Hindlimb muscle (tissue), 1 donor: ENCODE measurements at regions not wholly inside any gene's neighbourhood (a gene's known extent, or its start where the extent isn't known, plus 50 kb on each side); places are given as distances from the start of the nearest gene placed in this dataset.
"Not testable (repeated sequence)": the region's sequence is repeated elsewhere in the genome, so short reads cannot be mapped to it uniquely, and the experiment has no call there.

Source experiments
- DNase-seq: peaks from one replicate; pipeline ENCODE4 v3.0.0-alpha.2; 2013

- peak; percentile 4 for DNase-seq
These were observed 108.2 kb downstream of the SPATA31A1 start for GRCh38 chr9:39463696-39464095.

GRCh38 chr9:39464122-39464777 lies 108.8 kb downstream of the SPATA31A1 start:
- DNase-seq: peak; percentile 86

DNA sequence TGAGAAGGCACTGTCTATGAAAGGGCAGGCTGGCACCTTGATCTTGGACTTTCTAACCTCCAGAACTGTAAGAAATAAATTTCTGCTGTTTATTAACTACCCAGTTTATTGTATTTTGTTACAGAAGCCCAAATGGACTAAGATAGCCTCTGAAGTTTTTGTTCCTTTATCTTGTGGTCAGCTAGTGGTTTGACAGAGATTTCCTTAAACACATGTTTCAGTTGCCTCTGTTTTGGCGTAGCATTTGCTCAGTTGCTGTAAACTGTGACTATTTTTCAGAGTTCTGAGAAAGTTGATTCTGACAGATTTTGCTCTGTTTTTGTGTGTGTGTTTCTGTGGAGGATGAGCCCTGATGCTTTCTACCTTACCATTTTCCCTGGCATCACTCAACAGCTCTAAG lies 119.0 kb downstream of the SPATA31A1 start:
- DNase-seq: not testable (repeated sequence)

GRCh38 chr9:39483073-39483472 lies 127.6 kb downstream of the SPATA31A1 start:
- not testable (repeated sequence) for DNase-seq

- DNase-seq: not testable (repeated sequence)
These were observed 128.4 kb downstream of the SPATA31A1 start for GRCh38 chr9:39483880-39484279.

DNA sequence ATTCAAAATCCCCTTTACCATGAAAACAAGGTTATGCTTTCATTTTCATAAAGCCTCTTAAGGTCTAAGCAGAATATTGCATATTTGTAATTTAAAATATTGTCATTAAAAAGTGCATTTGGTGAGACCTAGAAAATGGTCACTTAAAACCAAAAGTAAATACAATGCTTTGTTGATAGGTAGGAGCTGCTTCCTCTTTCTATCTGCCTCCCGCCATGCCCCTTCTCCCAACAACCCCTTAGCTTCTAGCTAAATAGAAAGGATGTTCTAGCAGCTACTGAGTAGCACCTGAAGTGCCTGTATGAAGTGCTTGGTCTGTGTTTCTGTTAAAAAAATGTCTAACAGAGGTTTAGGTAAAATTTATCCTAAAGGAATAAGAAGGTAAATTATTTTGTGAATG lies 128.8 kb downstream of the SPATA31A1 start:
- not testable (repeated sequence) for DNase-seq

- DNase-seq: not testable (repeated sequence)
These were observed 132.0 kb downstream of the SPATA31A1 start for GRCh38 chr9:39487477-39487876.

DNA sequence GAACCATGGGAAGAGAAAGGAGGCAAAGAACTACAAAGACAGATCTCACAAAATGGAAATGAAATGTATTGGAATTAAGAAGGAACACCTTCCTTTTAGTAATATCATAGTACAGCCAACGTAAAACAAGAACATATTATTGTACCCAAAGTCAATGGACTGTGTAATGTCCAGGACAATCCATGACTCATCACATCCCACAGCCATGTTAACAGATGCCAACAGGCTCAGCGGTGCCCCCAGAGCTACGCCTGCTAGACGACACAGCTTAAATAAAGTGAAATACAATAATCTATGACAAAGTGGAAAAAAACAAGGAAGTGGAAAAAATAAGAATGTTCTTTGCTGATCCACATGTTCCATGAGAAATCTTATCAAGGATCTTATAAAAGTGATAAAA lies 140.8 kb downstream of the SPATA31A1 start:
- DNase-seq: not testable (repeated sequence)

DNA sequence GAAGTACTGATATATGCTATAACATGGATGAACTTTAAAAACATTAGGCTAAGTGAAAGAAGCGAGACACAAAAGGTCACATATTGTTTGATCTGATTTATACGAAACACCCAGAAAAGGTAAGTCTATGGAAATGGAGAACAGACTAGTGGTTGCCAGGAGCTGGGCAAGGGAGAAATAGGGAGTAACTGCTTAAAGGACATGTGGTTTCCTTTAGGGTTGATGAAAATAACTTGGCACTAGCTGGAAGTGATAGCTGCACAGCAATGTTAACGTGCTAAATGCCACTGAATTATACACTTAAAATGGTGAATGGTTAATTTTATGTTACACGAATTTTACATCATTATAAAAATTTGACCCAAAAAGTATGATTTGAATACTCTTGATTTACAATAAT lies 147.7 kb downstream of the SPATA31A1 start:
- not testable (repeated sequence) for DNase-seq

- not testable (repeated sequence) for DNase-seq
These were observed 172.0 kb downstream of the SPATA31A1 start for GRCh38 chr9:39527387-39528029.

DNA sequence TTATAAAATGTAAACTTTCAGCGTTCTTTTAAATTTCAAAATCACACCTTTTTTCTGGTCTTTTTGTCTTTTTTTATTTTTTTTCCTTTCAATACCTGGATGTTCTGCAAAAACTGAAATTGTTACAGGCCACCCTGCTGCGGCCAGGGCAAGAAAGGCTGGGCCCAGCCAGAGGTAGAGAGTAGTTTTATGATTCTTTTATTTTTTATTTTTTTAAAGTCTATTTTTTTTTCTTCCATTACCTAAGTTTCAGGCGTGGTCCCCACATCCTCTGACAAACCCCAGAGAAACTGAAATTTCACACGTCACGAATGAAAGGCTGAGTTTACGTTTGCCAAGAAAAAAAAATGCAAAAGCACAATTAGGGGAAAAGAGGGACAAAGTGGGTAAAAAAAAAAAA lies 177.1 kb downstream of the SPATA31A1 start:
- not testable (repeated sequence) for DNase-seq

DNA sequence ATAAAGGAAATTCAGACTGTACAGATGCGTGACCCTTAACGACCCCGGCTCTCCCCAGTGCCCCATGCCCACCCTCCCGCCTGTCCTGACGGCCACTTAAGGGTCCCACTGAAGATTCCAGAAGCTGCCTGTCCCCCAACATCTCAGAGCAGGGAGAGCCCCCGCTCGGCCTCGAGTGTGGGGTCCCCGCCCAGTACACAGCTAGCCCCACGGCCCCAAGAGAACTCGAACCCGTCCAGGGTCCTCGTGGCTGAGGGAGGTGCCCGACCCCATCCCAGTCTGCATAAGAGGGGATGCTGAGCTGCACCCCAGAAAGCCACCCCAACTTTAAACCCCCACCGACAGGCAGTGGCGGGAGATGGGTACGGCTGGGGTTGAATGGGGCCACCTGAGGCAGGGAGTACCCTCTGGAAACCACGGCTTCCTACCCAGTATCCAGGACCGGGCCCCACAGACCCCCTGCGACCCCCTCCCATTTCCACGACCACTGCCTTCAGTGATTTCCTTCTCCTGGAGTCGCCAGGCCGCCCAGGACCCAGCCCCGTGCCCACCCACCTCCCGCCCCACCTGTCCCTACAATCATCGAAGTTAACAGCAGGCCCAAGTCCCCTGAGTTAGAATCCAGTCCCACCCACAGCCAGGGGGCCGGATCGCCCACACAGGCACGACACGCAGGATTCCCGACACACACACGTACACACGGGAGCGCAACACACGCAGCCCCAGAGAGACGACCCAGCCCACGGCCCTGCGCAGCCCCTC lies 177.7 kb downstream of the SPATA31A1 start:
- DNase-seq: not testable (repeated sequence)

DNA sequence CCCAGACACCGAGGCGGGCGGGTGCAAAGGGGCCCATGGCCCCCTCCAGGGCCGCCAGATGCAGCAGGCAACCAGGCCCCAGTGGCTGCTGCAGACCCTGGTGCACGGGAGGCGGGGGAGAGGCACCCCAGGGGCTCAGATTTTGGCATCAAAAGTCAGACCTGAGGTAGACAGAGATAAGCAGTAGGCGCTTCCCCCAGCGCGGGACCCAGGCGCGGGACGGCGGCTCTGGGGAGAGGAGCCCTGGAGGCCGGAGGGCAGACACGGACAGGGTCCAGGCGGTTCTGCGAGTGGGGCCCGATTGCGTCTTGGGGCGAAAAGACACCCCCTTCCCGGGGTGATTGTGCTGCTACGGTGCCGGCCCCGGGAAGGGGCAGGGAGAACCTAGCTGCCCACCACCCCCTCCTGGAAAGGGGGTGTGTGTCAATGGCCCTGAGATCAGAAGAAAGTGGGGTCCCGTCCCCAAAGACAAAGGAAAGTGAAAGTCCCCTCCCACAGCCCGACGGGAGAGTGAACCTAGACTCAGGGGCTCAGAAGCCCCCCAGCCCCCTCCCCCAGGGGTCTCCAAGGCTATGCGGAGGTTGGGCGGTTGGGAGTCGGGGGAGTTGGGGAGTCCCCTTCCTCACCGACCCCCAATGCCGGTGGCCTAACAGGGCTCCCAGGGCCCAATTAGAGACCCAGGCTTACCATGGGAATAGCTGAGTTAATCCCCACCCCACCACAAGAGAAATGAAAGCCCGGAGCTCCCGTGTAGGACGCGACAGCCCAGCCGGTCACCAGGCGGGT lies 178.5 kb downstream of the SPATA31A1 start:
- not testable (repeated sequence) for DNase-seq

DNA sequence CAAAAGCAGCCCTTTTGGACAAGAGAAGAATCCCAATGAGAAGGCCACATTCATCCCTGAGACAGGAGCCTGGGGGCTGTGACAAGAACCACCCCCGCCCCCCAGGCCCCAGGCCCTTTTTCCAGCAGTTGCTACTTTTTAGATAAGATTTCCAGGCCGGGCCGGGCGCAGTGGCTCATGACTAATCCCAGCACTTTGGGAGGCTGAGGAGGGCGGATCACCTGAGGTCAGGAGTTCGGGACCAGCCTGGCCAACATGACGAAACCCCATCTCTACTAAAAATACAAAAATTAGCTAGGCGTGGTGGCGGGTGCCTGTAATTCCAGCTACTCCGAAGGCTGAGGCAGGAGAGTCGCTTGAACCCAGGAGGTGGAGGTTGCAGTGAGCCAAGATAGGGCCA lies 179.4 kb downstream of the SPATA31A1 start:
- not testable (repeated sequence) for DNase-seq

- not testable (repeated sequence) for DNase-seq
These were observed 186.7 kb downstream of the SPATA31A1 start for GRCh38 chr9:39542157-39542556.

- DNase-seq: not testable (repeated sequence)
These were observed 189.6 kb downstream of the SPATA31A1 start for GRCh38 chr9:39545079-39545478.

GRCh38 chr9:39550573-39550972 lies 195.1 kb downstream of the SPATA31A1 start:
- not testable (repeated sequence) for DNase-seq

GRCh38 chr9:39551544-39551943 lies 196.1 kb downstream of the SPATA31A1 start:
- DNase-seq: not testable (repeated sequence)

GRCh38 chr9:39552242-39552881 lies 196.9 kb downstream of the SPATA31A1 start:
- not testable (repeated sequence) for DNase-seq

- DNase-seq: not testable (repeated sequence)
These were observed 198.9 kb downstream of the SPATA31A1 start for GRCh38 chr9:39554352-39554751.

DNA sequence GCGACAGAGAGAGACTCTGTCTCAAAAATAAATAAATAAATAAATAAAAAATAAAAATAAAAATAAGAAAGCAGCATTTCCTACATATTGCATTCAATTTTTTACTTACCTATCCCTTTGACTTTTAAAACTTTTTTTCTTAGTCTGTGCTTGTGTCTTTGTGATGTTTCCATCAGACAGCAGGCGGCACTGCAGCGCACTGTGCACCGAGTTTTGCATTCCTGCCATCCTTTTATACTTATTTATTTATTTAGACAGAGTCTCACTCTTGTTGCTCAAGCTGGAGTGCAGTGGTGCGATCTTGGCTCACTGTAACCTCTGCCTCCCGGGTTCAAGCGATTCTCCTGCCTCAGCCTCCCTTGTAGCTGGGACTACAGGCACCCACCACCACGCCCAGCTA lies 203.9 kb downstream of the SPATA31A1 start:
- not testable (repeated sequence) for DNase-seq

DNA sequence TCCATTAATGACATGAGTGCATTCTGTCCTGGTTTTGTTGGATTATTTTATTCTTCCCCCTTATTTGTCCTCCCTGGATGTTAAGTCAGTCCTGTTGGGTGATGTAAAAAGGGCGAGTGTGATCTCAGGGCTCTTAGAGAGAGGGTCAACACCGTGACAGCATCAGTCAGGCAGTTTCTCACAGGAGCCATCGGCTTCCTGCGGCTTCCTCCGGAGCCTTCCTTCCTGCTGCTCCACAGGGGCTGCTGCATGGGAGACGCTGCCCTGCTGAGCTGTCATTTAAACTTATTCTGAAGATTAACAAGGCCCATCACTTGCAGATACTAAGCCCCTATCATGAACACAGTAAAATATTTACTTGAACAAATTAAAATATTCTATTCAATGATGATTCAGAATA lies 211.3 kb downstream of the SPATA31A1 start:
- DNase-seq: not testable (repeated sequence)
